Liver (tissue), 8 donors: ENCODE measurements at regions not wholly inside any gene's neighbourhood (a gene's known extent, or its start where the extent isn't known, plus 50 kb on each side); places are given as distances from the start of the nearest gene placed in this dataset.

Experiments
- DNase-seq: peaks from one replicate; pipeline ENCODE4 v3.0.0-alpha.2; 2017; ENCODE audit warnings: low spot score
- H3K27ac ChIP-seq, 2 donors: one replicate each; pipeline ENCODE4 v1.7.0; 2013; ENCODE audit warnings: inconsistent platforms in 2 of 2, low read length in 2 of 2, control low read depth in 1 of 2, low read depth in 1 of 2, mild to moderate bottlenecking in 1 of 2
- H3K27me3 ChIP-seq, 4 donors: one replicate each; pipeline versions ENCODE4 v1.6.1 to v1.7.0; 2013; ENCODE audit warnings: low read length in 3 of 4, inconsistent platforms in 1 of 4, mild to moderate bottlenecking in 1 of 4, moderate library complexity in 1 of 4; ENCODE audit not compliant: control insufficient read depth in 4 of 4, insufficient read depth in 4 of 4
- H3K36me3 ChIP-seq, 4 donors: one replicate each; pipeline versions ENCODE4 v1.6.1 to v1.7.0; 2013; ENCODE audit warnings: low read length in 3 of 4, mild to moderate bottlenecking in 3 of 4, low read depth in 1 of 4, moderate library complexity in 1 of 4; ENCODE audit not compliant: control insufficient read depth in 4 of 4, insufficient read depth in 3 of 4
- H3K4me1 ChIP-seq, 4 donors: one replicate each; pipeline versions ENCODE4 v1.6.1 to v1.7.0; 2013; ENCODE audit warnings: low read length in 3 of 4, mild to moderate bottlenecking in 3 of 4, moderate library complexity in 1 of 4; ENCODE audit not compliant: control insufficient read depth in 4 of 4, insufficient read depth in 4 of 4
- H3K4me3 ChIP-seq, 3 donors: one replicate each; pipeline versions ENCODE4 v1.6.1 to v1.7.0; 2013; ENCODE audit warnings: low read length in 3 of 3, control low read depth in 1 of 3, low read depth in 1 of 3, mild to moderate bottlenecking in 1 of 3
- H3K9ac ChIP-seq, 2 donors: one replicate each; pipeline ENCODE4 v1.7.0; 2013; ENCODE audit warnings: low read length in 2 of 2, mild to moderate bottlenecking in 2 of 2, moderate library complexity in 2 of 2, control low read depth in 1 of 2, low read depth in 1 of 2
- H3K9me3 ChIP-seq, 4 donors: one replicate each; pipeline versions ENCODE4 v1.6.1 to v1.7.0; 2013; ENCODE audit warnings: low read length in 3 of 4; ENCODE audit not compliant: control insufficient read depth in 4 of 4
- EGR1 ChIP-seq, 2 donors: IDR thresholded peaks; 2 replicates each; pipeline ENCODE4 v1.6.1; 2016 to 2018; ENCODE audit warnings: antibody characterized with exemption in 2 of 2, low read depth in 2 of 2
- FOXA1 ChIP-seq: IDR thresholded peaks from 2 replicates; pipeline ENCODE4 v1.6.1; 2016; ENCODE audit warnings: antibody characterized with exemption
- FOXA2 ChIP-seq: IDR thresholded peaks from 2 replicates; pipeline ENCODE4 v1.6.1; 2016; ENCODE audit warnings: antibody characterized with exemption
- GABPA ChIP-seq, 2 donors: IDR thresholded peaks in 1 of 2; conservative IDR thresholded peaks in 1 of 2; 2 replicates each; pipeline ENCODE4 v1.6.1; 2016; ENCODE audit warnings: antibody characterized with exemption in 2 of 2, mild to moderate bottlenecking in 1 of 2, moderate library complexity in 1 of 2
- HNF4A ChIP-seq, 2 donors: conservative IDR thresholded peaks; 2 replicates each; pipeline ENCODE4 v1.6.1; 2016; ENCODE audit warnings: antibody characterized with exemption in 2 of 2, mild to moderate bottlenecking in 2 of 2
- HNF4G ChIP-seq: IDR thresholded peaks from 2 replicates; pipeline ENCODE4 v1.6.1; 2016; ENCODE audit warnings: antibody characterized with exemption
- JUND ChIP-seq, 2 donors: IDR thresholded peaks; 2 replicates each; pipeline ENCODE4 v1.6.1; 2016; ENCODE audit warnings: antibody characterized with exemption in 2 of 2
- NR2F2 ChIP-seq: IDR thresholded peaks from 2 replicates; pipeline ENCODE4 v1.6.1; 2016; ENCODE audit warnings: antibody characterized with exemption
- RAD21 ChIP-seq, 2 donors: IDR thresholded peaks; 2 replicates each; pipeline ENCODE4 v1.6.1; 2016; ENCODE audit warnings: antibody characterized with exemption in 2 of 2, mild to moderate bottlenecking in 2 of 2
- RXRA ChIP-seq, 2 donors: IDR thresholded peaks; 2 replicates each; pipeline ENCODE4 v1.6.1; 2017 to 2018; ENCODE audit warnings: antibody characterized with exemption in 2 of 2, mild to moderate bottlenecking in 1 of 2
- SP1 ChIP-seq: IDR thresholded peaks from 2 replicates; pipeline ENCODE4 v1.6.1; 2018; ENCODE audit warnings: antibody characterized with exemption, mild to moderate bottlenecking
- TAF1 ChIP-seq: conservative IDR thresholded peaks from 2 replicates; pipeline ENCODE4 v1.6.1; 2016; ENCODE audit warnings: antibody characterized with exemption, mild to moderate bottlenecking
- YY1 ChIP-seq: IDR thresholded peaks from 2 replicates; pipeline ENCODE4 v1.6.1; 2016; ENCODE audit warnings: antibody characterized with exemption, mild to moderate bottlenecking
- WGBS: extraction: QIAGEN DNeasy Blood & Tissue Kit; methylation state at CpG from one replicate; pipeline ENCODE4 v1.1.7; 2013; 5-methylcytosine and 5-hydroxymethylcytosine counted together
- TF ChIP-seq, protein P1 (sequence below): IDR thresholded peaks from 2 replicates; pipeline ENCODE4 v1.6.1; 2016; ENCODE audit warnings: antibody characterized with exemption
- TF ChIP-seq, protein P2 (sequence below): fragments of 150-350 bp; IDR thresholded peaks from 2 replicates; pipeline ENCODE4 v1.5.1; 2017; ENCODE audit warnings: improper control_type of control experiment, low read depth, low read length; ENCODE audit not compliant: missing input control
- TF ChIP-seq, protein P3 (sequence below): IDR thresholded peaks from 2 replicates; pipeline ENCODE4 v1.6.1; 2016; ENCODE audit warnings: antibody characterized with exemption
- TF ChIP-seq, protein P4 (sequence below): IDR thresholded peaks from 2 replicates; pipeline ENCODE4 v1.6.1; 2016; ENCODE audit warnings: antibody characterized with exemption, mild to moderate bottlenecking
- TF ChIP-seq, protein P5 (sequence below): IDR thresholded peaks from 2 replicates; pipeline ENCODE4 v1.6.1; 2016; ENCODE audit warnings: antibody characterized with exemption
- donor health status: healthy.
- donor health status: healthy.
- donor health status: healthy.
- donor health status: healthy.
- donor health status: healthy.

DNA sequence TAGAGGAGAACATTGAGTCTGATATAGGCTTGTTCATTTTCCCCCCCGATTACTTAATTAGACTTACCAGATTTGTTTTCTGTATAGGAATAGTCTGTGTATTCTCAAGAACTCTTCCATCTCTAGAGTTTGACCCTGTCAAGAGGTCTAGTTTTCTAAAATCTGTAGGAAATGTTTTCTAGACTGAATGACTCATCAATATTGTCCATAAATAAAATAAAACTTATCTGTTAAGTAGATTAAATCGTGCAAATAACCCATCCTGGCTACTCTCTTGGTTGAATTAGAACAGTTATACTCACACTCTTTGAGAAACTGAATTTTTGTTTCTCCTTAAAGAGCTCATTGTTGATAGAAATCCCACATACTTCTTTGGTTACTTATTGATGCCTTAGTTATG, 299.2 kb upstream of the CWC22 start:
- no peak for TF ChIP-seq NR2F2
- TF ChIP-seq, protein P1, sequence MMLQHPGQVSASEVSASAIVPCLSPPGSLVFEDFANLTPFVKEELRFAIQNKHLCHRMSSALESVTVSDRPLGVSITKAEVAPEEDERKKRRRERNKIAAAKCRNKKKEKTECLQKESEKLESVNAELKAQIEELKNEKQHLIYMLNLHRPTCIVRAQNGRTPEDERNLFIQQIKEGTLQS, result no peak
- TF ChIP-seq FOXA1, result no peak
- TF ChIP-seq TAF1, result no peak
- TF ChIP-seq RAD21 (IDR thresholded peaks at IDR 0.05), result no peak
- TF ChIP-seq, protein P2, sequence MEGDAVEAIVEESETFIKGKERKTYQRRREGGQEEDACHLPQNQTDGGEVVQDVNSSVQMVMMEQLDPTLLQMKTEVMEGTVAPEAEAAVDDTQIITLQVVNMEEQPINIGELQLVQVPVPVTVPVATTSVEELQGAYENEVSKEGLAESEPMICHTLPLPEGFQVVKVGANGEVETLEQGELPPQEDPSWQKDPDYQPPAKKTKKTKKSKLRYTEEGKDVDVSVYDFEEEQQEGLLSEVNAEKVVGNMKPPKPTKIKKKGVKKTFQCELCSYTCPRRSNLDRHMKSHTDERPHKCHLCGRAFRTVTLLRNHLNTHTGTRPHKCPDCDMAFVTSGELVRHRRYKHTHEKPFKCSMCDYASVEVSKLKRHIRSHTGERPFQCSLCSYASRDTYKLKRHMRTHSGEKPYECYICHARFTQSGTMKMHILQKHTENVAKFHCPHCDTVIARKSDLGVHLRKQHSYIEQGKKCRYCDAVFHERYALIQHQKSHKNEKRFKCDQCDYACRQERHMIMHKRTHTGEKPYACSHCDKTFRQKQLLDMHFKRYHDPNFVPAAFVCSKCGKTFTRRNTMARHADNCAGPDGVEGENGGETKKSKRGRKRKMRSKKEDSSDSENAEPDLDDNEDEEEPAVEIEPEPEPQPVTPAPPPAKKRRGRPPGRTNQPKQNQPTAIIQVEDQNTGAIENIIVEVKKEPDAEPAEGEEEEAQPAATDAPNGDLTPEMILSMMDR, result no peak
- no peak for TF ChIP-seq YY1
- no peak for TF ChIP-seq EGR1 (IDR thresholded peaks at IDR 0.05; ENCODE audit: low read depth in 2 of 2)
- TF ChIP-seq SP1, result no peak
- TF ChIP-seq, protein P3, sequence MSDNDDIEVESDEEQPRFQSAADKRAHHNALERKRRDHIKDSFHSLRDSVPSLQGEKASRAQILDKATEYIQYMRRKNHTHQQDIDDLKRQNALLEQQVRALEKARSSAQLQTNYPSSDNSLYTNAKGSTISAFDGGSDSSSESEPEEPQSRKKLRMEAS, result no peak
- TF ChIP-seq, protein P4, sequence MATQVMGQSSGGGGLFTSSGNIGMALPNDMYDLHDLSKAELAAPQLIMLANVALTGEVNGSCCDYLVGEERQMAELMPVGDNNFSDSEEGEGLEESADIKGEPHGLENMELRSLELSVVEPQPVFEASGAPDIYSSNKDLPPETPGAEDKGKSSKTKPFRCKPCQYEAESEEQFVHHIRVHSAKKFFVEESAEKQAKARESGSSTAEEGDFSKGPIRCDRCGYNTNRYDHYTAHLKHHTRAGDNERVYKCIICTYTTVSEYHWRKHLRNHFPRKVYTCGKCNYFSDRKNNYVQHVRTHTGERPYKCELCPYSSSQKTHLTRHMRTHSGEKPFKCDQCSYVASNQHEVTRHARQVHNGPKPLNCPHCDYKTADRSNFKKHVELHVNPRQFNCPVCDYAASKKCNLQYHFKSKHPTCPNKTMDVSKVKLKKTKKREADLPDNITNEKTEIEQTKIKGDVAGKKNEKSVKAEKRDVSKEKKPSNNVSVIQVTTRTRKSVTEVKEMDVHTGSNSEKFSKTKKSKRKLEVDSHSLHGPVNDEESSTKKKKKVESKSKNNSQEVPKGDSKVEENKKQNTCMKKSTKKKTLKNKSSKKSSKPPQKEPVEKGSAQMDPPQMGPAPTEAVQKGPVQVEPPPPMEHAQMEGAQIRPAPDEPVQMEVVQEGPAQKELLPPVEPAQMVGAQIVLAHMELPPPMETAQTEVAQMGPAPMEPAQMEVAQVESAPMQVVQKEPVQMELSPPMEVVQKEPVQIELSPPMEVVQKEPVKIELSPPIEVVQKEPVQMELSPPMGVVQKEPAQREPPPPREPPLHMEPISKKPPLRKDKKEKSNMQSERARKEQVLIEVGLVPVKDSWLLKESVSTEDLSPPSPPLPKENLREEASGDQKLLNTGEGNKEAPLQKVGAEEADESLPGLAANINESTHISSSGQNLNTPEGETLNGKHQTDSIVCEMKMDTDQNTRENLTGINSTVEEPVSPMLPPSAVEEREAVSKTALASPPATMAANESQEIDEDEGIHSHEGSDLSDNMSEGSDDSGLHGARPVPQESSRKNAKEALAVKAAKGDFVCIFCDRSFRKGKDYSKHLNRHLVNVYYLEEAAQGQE, result no peak
- no peak for TF ChIP-seq GABPA (IDR thresholded peaks at IDR 0.05 in 1 of 2, conservative IDR thresholded peaks at IDR 0.05 in 1 of 2)
- TF ChIP-seq RXRA (IDR thresholded peaks at IDR 0.05), result no peak
- TF ChIP-seq HNF4A (conservative IDR thresholded peaks at IDR 0.05), result no peak
- TF ChIP-seq HNF4G, result no peak
- TF ChIP-seq FOXA2, result no peak
- TF ChIP-seq, protein P5, sequence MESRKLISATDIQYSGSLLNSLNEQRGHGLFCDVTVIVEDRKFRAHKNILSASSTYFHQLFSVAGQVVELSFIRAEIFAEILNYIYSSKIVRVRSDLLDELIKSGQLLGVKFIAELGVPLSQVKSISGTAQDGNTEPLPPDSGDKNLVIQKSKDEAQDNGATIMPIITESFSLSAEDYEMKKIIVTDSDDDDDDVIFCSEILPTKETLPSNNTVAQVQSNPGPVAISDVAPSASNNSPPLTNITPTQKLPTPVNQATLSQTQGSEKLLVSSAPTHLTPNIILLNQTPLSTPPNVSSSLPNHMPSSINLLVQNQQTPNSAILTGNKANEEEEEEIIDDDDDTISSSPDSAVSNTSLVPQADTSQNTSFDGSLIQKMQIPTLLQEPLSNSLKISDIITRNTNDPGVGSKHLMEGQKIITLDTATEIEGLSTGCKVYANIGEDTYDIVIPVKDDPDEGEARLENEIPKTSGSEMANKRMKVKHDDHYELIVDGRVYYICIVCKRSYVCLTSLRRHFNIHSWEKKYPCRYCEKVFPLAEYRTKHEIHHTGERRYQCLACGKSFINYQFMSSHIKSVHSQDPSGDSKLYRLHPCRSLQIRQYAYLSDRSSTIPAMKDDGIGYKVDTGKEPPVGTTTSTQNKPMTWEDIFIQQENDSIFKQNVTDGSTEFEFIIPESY, result no peak
- no peak for TF ChIP-seq JUND (IDR thresholded peaks at IDR 0.05)
- Histone ChIP-seq H3K9ac (no peak overlapping the region), H3K9me3 (no peaks in the 10 kb centered on the region), H3K27me3 (no peaks in the 10 kb centered on the region), H3K27ac (no peak overlapping the region), H3K4me3 (no peak overlapping the region), H3K4me1 (no peaks in the 10 kb centered on the region), H3K36me3 (no peaks in the 10 kb centered on the region)
- 74% methylated on average over 2 of the region's 2 CpGs for WGBS
- DNase-seq, result no peak
